ENCODE measurements at regions not wholly inside any gene's neighbourhood (a gene's known extent, or its start where the extent isn't known, plus 50 kb on each side); places are given as distances from the start of the nearest gene placed in this dataset.

GRCh38 chr15:94739639-94740038 lies 508.3 kb downstream of the MCTP2 start:
- Histone ChIP-seq H3K4me2 (ENCODE audit: control insufficient read depth, extremely low read depth, insufficient read depth, low read depth, low read length) (no peak overlapping the region), H3K9me3 (ENCODE audit: control insufficient read depth, low read depth, low read length) (no peaks in the 10 kb centered on the region), H3K4me1 (ENCODE audit: control insufficient read depth, extremely low read depth, insufficient read depth, low read length) (peaks cover 9% of the 10 kb centered on the region), H3K27ac (ENCODE audit: control insufficient read depth, insufficient read depth, low read length) (no peak overlapping the region), H3K36me3 (ENCODE audit: control insufficient read depth in 2 of 2, extremely low read depth in 1 of 2, insufficient read depth in 2 of 2, low read length in 2 of 2) (no peaks in the 10 kb centered on the region), H2AFZ (ENCODE audit: control insufficient read depth, low read length) (no peak overlapping the region), H3K4me3 (ENCODE audit: control insufficient read depth in 2 of 3, extremely low read depth in 1 of 3, insufficient read depth in 2 of 3, low read depth in 1 of 3, low read length in 3 of 3) (no peak overlapping the region), H3K27me3 (ENCODE audit: control insufficient read depth, extremely low read depth, insufficient read depth, low read length) (no peaks in the 10 kb centered on the region), H3K9me1 (ENCODE audit: control insufficient read depth, extremely low read depth, insufficient read depth, low read length) (no peaks in the 10 kb centered on the region), H4K20me1 (ENCODE audit: control insufficient read depth, extremely low read depth, insufficient read depth, low read length) (no peaks in the 10 kb centered on the region), H3K9ac (ENCODE audit: control insufficient read depth, extremely low read depth, insufficient read depth, low read length) (no peak overlapping the region), H3K79me2 (ENCODE audit: control insufficient read depth, insufficient read depth, low read length) (no peaks in the 10 kb centered on the region)
- dilution Hi-C loops (cut with MboI; ENCODE audit: extremely low pct_ligation_motif_present, low sequenced_read_pairs) = no loop called here
- DNase-seq (ENCODE audit: low read depth, low spot score) (no peak), FAIRE-seq (no peak)
- TF ChIP-seq CTCF (optimal IDR thresholded peaks at IDR 0.05 in 1 of 3, IDR thresholded peaks at IDR 0.05 in 1 of 3, conservative IDR thresholded peaks at IDR 0.05 in 1 of 3; ENCODE audit: extremely low read depth in 1 of 3, insufficient read depth in 2 of 3, low read length in 3 of 3) (no peak), EZH2 (IDR thresholded peaks at IDR 0.05; ENCODE audit: low read length) (no peak)

- dilution Hi-C loops (cut with MboI; ENCODE audit: extremely low pct_ligation_motif_present, low sequenced_read_pairs) = no loop called here
- Histone ChIP-seq H3K27me3 (ENCODE audit: control insufficient read depth, extremely low read depth, insufficient read depth, low read length) (no peaks in the 10 kb centered on the region), H3K27ac (ENCODE audit: control insufficient read depth, insufficient read depth, low read length) (no peak overlapping the region), H3K4me2 (ENCODE audit: control insufficient read depth, extremely low read depth, insufficient read depth, low read depth, low read length) (no peak overlapping the region), H3K9me3 (ENCODE audit: control insufficient read depth, low read depth, low read length) (no peaks in the 10 kb centered on the region), H3K9me1 (ENCODE audit: control insufficient read depth, extremely low read depth, insufficient read depth, low read length) (no peaks in the 10 kb centered on the region), H3K79me2 (ENCODE audit: control insufficient read depth, insufficient read depth, low read length) (no peaks in the 10 kb centered on the region), H3K4me1 (ENCODE audit: control insufficient read depth, extremely low read depth, insufficient read depth, low read length) (peaks cover 14% of the 10 kb centered on the region), H4K20me1 (ENCODE audit: control insufficient read depth, extremely low read depth, insufficient read depth, low read length) (no peaks in the 10 kb centered on the region), H3K36me3 (ENCODE audit: control insufficient read depth in 2 of 2, extremely low read depth in 1 of 2, insufficient read depth in 2 of 2, low read length in 2 of 2) (no peaks in the 10 kb centered on the region), H3K4me3 (ENCODE audit: control insufficient read depth in 2 of 3, extremely low read depth in 1 of 3, insufficient read depth in 2 of 3, low read depth in 1 of 3, low read length in 3 of 3) (no peak overlapping the region), H2AFZ (ENCODE audit: control insufficient read depth, low read length) (no peak overlapping the region), H3K9ac (ENCODE audit: control insufficient read depth, extremely low read depth, insufficient read depth, low read length) (no peak overlapping the region)
- no peak for DNase-seq (ENCODE audit: low read depth, low spot score)
- FAIRE-seq = no peak
- TF ChIP-seq EZH2 (IDR thresholded peaks at IDR 0.05; ENCODE audit: low read length) (no peak), CTCF (optimal IDR thresholded peaks at IDR 0.05 in 1 of 3, IDR thresholded peaks at IDR 0.05 in 1 of 3, conservative IDR thresholded peaks at IDR 0.05 in 1 of 3; ENCODE audit: extremely low read depth in 1 of 3, insufficient read depth in 2 of 3, low read length in 3 of 3) (no peak)
These were observed 509.1 kb downstream of the MCTP2 start for GRCh38 chr15:94740469-94740868.

Data from keratinocyte (primary cell).